Sigmoid colon (tissue), 6 donors: ENCODE measurements at regions not wholly inside any gene's neighbourhood (a gene's known extent, or its start where the extent isn't known, plus 50 kb on each side); places are given as distances from the start of the nearest gene placed in this dataset.

Source experiments
- DNase-seq: peaks from one replicate; pipeline ENCODE4 v3.0.0-alpha.2; 2019
- H3K27ac ChIP-seq, 4 donors: fragments of 200-600 bp; sonication (generic); one replicate each; pipeline ENCODE4 v1.5.1; 2016 to 2019; ENCODE audit warnings: mild to moderate bottlenecking in 1 of 4
- H3K27me3 ChIP-seq, 3 donors: fragments of 200-600 bp; sonication (generic); one replicate each; pipeline ENCODE4 v1.5.1; 2019; ENCODE audit warnings: mild to moderate bottlenecking in 1 of 3
- H3K36me3 ChIP-seq, 4 donors: fragments of 200-600 bp; sonication (generic); one replicate each; pipeline ENCODE4 v1.5.1; 2016 to 2019
- H3K4me1 ChIP-seq, 4 donors: fragments of 200-600 bp; sonication (generic); one replicate each; pipeline ENCODE4 v1.5.1; 2017 to 2019
- H3K4me3 ChIP-seq, 4 donors: fragments of 200-600 bp; sonication (generic); one replicate each; pipeline ENCODE4 v1.5.1; 2017 to 2019; ENCODE audit warnings: mild to moderate bottlenecking in 2 of 4, moderate library complexity in 1 of 4
- H3K9me3 ChIP-seq, 4 donors: fragments of 200-600 bp in 3 of 4; sonication (generic) in 3 of 4; one replicate each; pipeline versions ENCODE4 v1.5.1 to v1.6.1; 2013 to 2019
- EP300 ChIP-seq, 4 donors: sonication (generic); formaldehyde crosslinking; IDR thresholded peaks; one replicate each; pipeline ENCODE4 v1.6.1; 2017; ENCODE audit warnings: antibody characterized with exemption in 4 of 4
- POLR2A ChIP-seq, 2 donors: fragments of 450-650 bp; IDR thresholded peaks; one replicate each; pipeline ENCODE4 v1.6.1; 2016; ENCODE audit warnings: antibody characterized with exemption in 2 of 2, mild to moderate bottlenecking in 2 of 2, moderate library complexity in 2 of 2
- POLR2AphosphoS5 ChIP-seq, 4 donors: sonication (generic); formaldehyde crosslinking; IDR thresholded peaks; one replicate each; pipeline ENCODE4 v1.6.1; 2017; ENCODE audit warnings: antibody characterized with exemption in 4 of 4
- WGBS, 2 donors: extraction: QIAGEN DNeasy Blood & Tissue Kit; methylation state at CpG; one replicate each; pipeline ENCODE4 v1.1.7; 2013; 5-methylcytosine and 5-hydroxymethylcytosine counted together
- intact Hi-C: fragments of 100-400 bp; cut with DNase I; formaldehyde crosslinking; loops from one replicate; pipeline ENCODE4 v1.15.1; 2023
- TF ChIP-seq, protein P1 (sequence below), 4 experiments: fragments of 450-650 bp in 3 of 4; fragments of 200-600 bp in 1 of 4; IDR thresholded peaks; one replicate each; pipeline ENCODE4 v1.5.1; 2016 to 2019; ENCODE audit warnings: antibody characterized with exemption in 4 of 4, mild to moderate bottlenecking in 3 of 4, moderate library complexity in 2 of 4
- donor health status: healthy with polysubstance abuse.
- donor health status: healthy.

DNA sequence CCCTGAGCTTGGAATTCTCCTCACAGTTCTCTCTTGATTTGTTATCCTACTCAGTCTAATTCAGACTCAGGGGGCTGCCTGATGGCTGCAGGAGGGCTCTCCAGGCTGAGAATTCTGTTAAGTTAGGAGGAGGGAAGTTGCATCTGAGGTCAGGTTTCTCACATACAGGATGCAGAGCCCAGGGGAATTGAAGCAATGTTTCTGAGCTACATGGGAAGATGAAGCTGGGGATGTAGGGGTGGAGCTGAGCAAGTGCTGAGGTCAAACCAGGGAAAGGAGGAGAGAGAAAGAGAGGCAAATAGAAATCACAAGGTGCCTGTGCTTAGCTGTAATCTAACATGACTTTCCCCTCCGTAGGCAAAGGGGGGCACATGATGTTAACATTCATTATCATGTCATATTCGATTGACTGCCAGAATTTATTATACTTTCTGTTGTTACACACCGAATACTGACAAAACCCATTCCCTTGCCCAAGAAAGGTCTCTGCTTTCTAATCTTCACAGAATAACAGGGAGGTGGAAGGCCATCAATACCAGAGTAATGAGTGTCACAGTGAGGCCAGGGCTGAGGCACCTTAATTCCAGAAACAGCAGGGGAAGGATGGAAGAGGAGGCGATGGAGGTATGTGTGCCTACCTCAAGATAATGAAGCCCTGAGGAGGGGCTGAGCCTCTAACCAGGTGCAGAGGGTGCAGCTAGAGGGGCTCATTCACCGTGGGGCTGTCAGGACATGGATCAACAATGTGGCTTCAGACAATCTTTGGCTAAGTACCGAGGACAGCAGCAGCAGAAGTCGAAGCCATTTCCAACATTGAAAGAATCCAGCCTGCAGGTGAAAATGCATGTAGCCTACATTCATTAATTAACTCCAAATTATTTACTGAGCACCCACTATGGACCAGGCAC is 205.4 kb upstream of the SNX19 start:
- Histone ChIP-seq H3K36me3 (no peaks in the 10 kb centered on the region), H3K27me3 (no peaks in the 10 kb centered on the region)
- 58 to 71% methylated on average over 7 of the region's 7 CpGs for WGBS, 2 donors

DNA sequence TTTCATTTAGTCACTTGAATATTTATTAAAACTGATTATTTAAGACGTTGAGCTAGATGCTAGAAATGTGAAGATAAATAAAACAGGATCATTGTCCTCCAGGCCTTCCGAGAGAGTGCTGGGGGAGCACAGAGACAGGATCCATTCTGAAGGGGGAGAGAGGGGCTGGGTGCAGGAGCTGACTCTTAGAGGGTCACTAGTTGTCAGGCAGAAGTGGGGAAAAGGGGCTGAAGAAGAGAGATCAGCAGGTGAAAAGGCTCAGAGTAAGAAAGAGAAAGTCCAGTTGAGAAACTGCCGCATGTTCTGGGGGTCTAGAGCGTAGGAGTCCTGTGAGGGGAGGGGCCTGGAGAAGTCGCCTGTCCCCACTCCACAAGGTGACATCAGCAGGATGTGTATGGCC is 206.2 kb upstream of the SNX19 start:
- Histone ChIP-seq H3K27ac (no peak overlapping the region), H3K36me3 (no peaks in the 10 kb centered on the region), H3K4me1 (no peaks in the 10 kb centered on the region), H3K4me3 (no peak overlapping the region), H3K9me3 (peaks cover 0 to 6% (median 3%) of the 10 kb centered on the region in 4 donors), H3K27me3 (no peaks in the 10 kb centered on the region)
- DNase-seq = no peak
- intact Hi-C loops = no loop called here
- WGBS, 2 donors = 73 to 77% methylated on average over 5 of the region's 5 CpGs
- TF ChIP-seq POLR2A (IDR thresholded peaks at IDR 0.05) (no peak), EP300 (IDR thresholded peaks at IDR 0.05) (no peak), POLR2AphosphoS5 (IDR thresholded peaks at IDR 0.05) (no peak)
- TF ChIP-seq, protein P1, sequence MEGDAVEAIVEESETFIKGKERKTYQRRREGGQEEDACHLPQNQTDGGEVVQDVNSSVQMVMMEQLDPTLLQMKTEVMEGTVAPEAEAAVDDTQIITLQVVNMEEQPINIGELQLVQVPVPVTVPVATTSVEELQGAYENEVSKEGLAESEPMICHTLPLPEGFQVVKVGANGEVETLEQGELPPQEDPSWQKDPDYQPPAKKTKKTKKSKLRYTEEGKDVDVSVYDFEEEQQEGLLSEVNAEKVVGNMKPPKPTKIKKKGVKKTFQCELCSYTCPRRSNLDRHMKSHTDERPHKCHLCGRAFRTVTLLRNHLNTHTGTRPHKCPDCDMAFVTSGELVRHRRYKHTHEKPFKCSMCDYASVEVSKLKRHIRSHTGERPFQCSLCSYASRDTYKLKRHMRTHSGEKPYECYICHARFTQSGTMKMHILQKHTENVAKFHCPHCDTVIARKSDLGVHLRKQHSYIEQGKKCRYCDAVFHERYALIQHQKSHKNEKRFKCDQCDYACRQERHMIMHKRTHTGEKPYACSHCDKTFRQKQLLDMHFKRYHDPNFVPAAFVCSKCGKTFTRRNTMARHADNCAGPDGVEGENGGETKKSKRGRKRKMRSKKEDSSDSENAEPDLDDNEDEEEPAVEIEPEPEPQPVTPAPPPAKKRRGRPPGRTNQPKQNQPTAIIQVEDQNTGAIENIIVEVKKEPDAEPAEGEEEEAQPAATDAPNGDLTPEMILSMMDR (IDR thresholded peaks at IDR 0.05) = no peak

More for the DNA sequence above, 205.4 kb upstream of the SNX19 start:
- Histone ChIP-seq H3K4me1 (no peaks in the 10 kb centered on the region), H3K4me3 (no peak overlapping the region), H3K27ac (no peak overlapping the region), H3K9me3 (no peaks in the 10 kb centered on the region)
- intact Hi-C loops = no loop called here
- DNase-seq = no peak
- no peak for TF ChIP-seq POLR2AphosphoS5 (IDR thresholded peaks at IDR 0.05)
- TF ChIP-seq POLR2A (IDR thresholded peaks at IDR 0.05) = no peak
- TF ChIP-seq, protein P1 (IDR thresholded peaks at IDR 0.05) = no peak
- TF ChIP-seq EP300 (IDR thresholded peaks at IDR 0.05) = no peak

DNA sequence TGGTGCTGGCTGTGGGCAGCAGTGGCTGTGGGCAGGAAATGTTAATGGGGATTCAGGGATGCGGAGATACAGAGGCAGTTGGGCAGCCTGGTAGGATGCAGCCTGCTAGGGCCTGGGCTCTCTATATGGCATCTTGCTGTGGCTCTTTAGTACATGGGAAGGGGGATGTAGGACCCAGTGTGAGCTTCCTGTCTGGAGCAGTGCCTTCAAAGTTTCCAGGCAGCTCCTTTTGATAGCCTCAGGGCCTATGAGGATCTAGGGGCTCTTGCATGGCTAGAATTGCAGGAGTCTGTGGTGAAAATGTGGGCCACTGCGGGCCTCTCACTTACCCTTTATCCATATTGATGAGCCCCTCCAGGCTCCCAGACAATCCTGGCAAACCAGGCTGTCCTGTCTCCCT is 213.2 kb upstream of the SNX19 start:
- Histone ChIP-seq H3K27me3 (no peaks in the 10 kb centered on the region), H3K4me1 (no peaks in the 10 kb centered on the region), H3K27ac (no peak overlapping the region), H3K9me3 (peaks cover 4 to 15% (median 10%) of the 10 kb centered on the region in 4 donors), H3K4me3 (no peak overlapping the region), H3K36me3 (no peaks in the 10 kb centered on the region)
- TF ChIP-seq POLR2A (IDR thresholded peaks at IDR 0.05) (no peak), POLR2AphosphoS5 (IDR thresholded peaks at IDR 0.05) (no peak), EP300 (IDR thresholded peaks at IDR 0.05) (no peak)
- TF ChIP-seq, protein P1 (IDR thresholded peaks at IDR 0.05) = no peak
- intact Hi-C loops = no loop called here
- no peak for DNase-seq
- 83 to 93% methylated on average over 2 of the region's 2 CpGs for WGBS, 2 donors

DNA sequence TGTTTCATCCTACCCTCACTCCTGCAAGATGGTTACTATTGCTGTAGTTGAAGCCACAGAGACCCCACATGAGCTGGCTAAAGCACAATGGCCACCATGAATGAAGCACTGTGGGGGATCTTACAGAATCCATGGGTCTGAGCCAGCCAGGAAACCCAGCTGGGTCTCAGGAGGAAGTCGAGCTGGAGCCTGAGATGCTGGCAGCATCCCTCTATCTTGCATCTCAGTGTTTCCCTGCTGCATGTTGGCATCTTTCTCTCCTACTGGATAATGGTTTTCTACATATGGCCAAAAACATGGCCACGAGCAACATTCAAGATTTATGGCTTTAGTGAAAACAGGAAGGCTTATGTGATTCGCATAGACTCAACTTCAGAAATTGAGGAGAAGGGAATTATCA is 219.3 kb upstream of the SNX19 start:
- TF ChIP-seq, protein P1 (IDR thresholded peaks at IDR 0.05) = no peak
- TF ChIP-seq EP300 (IDR thresholded peaks at IDR 0.05) = no peak
- TF ChIP-seq POLR2A (IDR thresholded peaks at IDR 0.05) = no peak
- no peak for TF ChIP-seq POLR2AphosphoS5 (IDR thresholded peaks at IDR 0.05)
- Histone ChIP-seq H3K27ac (no peak overlapping the region), H3K36me3 (no peaks in the 10 kb centered on the region), H3K4me3 (no peak overlapping the region), H3K9me3 (no peaks in the 10 kb centered on the region), H3K4me1 (no peaks in the 10 kb centered on the region), H3K27me3 (no peaks in the 10 kb centered on the region)
- DNase-seq = no peak
- WGBS, 2 donors = 47 to 60% methylated on average over 3 of the region's 3 CpGs
- intact Hi-C loops = no loop called here
